Osteocyte (in vitro differentiated cells): ENCODE measurements at regions not wholly inside any gene's neighbourhood (a gene's known extent, or its start where the extent isn't known, plus 50 kb on each side); places are given as distances from the start of the nearest gene placed in this dataset.
A peak's percentile ranks its signal among the peaks of the same experiment; 100 is the strongest.
"Not testable (repeated sequence)": the region's sequence is repeated elsewhere in the genome, so short reads cannot be mapped to it uniquely, and the experiment has no call there.

ENCODE experiments used
- DNase-seq: peaks from one replicate; pipeline ENCODE4 v3.0.0; 2021; ENCODE audit warnings: mixed read lengths; ENCODE audit not compliant: unreplicated experiment; ENCODE audit errors: extremely low spot score
- H3K27ac Mint-ChIP-seq: one replicate; pipeline ENCODE4 v1.8.0; 2021; ENCODE audit warnings: mild to moderate bottlenecking, mixed read lengths; ENCODE audit not compliant: unreplicated experiment
- H3K27me3 Mint-ChIP-seq: one replicate; pipeline ENCODE4 v1.8.0; 2021; ENCODE audit warnings: mixed read lengths; ENCODE audit not compliant: unreplicated experiment
- H3K36me3 Mint-ChIP-seq: one replicate; pipeline ENCODE4 v1.8.0; 2021; ENCODE audit warnings: mixed read lengths; ENCODE audit not compliant: unreplicated experiment
- H3K4me1 Mint-ChIP-seq: one replicate; pipeline ENCODE4 v1.8.0; 2021; ENCODE audit warnings: mixed read lengths; ENCODE audit not compliant: unreplicated experiment
- H3K4me3 Mint-ChIP-seq: one replicate; pipeline ENCODE4 v1.8.0; 2021; ENCODE audit warnings: mild to moderate bottlenecking, moderate library complexity, mixed read lengths; ENCODE audit not compliant: unreplicated experiment
- H3K9me3 Mint-ChIP-seq: one replicate; pipeline ENCODE4 v1.8.0; 2021; ENCODE audit warnings: mixed read lengths; ENCODE audit not compliant: unreplicated experiment
- CTCF ChIP-seq: fragments of 200-600 bp; sonication (generic); IDR thresholded peaks from 2 replicates; pipeline ENCODE4 v1.5.0; 2021; ENCODE audit warnings: antibody characterized with exemption, mild to moderate bottlenecking, moderate library complexity

DNA sequence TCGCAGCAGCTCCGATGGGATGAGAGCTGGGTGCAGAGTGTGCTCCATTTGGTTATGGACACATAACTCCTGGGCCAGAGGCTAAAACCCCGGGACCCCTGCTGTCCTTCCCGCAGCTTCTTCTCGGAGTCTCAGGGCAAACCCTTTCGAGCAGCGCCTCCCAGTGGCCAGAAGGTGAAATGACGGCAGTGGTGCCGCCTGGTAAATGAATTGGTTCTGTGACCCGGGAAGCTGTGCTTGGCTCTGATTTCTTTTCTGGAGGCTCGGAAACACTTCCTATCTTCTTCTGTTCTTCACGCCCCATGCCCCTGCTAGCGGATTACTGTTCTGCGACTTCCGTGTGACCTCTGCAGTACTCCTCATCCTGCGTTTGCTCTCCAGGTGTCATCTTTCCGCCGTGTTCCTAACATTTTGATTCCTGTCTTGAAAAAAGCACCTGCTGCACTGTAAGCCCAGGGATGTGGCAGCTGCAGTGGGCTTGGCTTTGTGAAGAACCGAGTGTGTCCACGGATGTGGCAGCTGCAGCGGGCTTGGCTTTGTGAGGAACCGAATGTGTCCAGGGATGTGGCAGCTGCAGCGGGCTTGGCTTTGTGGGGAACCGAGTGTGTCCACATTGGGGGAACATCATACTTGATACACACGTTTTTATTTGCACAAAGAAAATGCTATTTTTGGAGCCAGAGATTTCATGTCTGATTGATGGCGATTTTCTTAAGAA is 118.0 kb upstream of the ALDH3B2 start:
- H3K9me3 Mint-ChIP-seq, DNase-seq, H3K4me1 Mint-ChIP-seq, H3K27me3 Mint-ChIP-seq, H3K27ac Mint-ChIP-seq, H3K4me3 Mint-ChIP-seq, H3K36me3 Mint-ChIP-seq: not testable (repeated sequence)
- peak; percentile 68 for TF ChIP-seq CTCF

GRCh38 chr11:67791598-67792170 is 117.3 kb upstream of the ALDH3B2 start:
- H3K4me1 Mint-ChIP-seq, H3K36me3 Mint-ChIP-seq, H3K27ac Mint-ChIP-seq, H3K27me3 Mint-ChIP-seq, H3K9me3 Mint-ChIP-seq, DNase-seq: not testable (repeated sequence)
- H3K4me3 Mint-ChIP-seq, result peak overlapping the region; percentile 45

DNA sequence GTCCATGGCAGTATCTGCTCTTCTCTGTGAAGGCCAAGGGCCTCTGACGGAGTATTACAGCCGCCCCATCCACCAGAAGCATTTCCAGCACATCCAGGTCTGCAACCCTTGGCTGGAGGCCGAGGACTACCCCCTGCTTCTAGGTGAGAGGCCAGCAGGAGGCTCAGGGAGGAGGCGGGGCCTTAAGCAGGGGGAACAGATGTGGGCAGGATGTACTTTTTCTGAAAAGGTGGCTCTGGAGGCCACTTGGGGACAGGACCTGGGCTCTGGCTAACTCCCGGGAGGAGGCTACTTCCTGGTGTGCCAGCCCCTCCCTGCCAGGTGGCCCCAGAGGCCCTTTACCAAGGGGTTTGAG is 113.9 kb upstream of the ALDH3B2 start:
- H3K4me3 Mint-ChIP-seq, H3K36me3 Mint-ChIP-seq, H3K4me1 Mint-ChIP-seq, DNase-seq, H3K9me3 Mint-ChIP-seq, H3K27me3 Mint-ChIP-seq, H3K27ac Mint-ChIP-seq: not testable (repeated sequence)

- not testable (repeated sequence) for H3K27me3 Mint-ChIP-seq, H3K9me3 Mint-ChIP-seq, H3K4me1 Mint-ChIP-seq, DNase-seq, H3K36me3 Mint-ChIP-seq, H3K4me3 Mint-ChIP-seq, H3K27ac Mint-ChIP-seq
These were observed 113.4 kb upstream of the ALDH3B2 start for GRCh38 chr11:67787681-67788340.

GRCh38 chr11:67781967-67782366 is 107.5 kb upstream of the ALDH3B2 start:
- H3K9me3 Mint-ChIP-seq, H3K4me1 Mint-ChIP-seq, H3K4me3 Mint-ChIP-seq, H3K36me3 Mint-ChIP-seq, DNase-seq, H3K27ac Mint-ChIP-seq, H3K27me3 Mint-ChIP-seq: not testable (repeated sequence)

DNA sequence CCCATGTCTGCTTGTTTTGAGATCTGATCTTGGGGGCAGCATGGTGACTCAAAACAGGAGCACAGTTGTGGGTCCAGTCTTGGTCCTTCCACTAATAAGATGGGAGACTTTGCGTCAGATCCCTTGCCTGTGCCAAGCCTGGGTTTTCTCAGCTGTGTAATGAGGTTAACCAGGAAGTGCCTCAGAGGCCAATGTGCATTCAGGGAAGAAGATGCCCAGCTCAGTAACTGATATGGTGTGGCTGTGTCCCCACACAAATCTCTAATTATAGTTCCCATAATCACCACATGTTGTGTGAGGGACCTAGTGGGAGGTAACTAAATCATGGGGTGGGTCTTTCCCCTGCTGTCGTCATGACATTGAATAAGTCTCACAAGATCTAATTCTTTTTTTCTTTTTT is 107.1 kb upstream of the ALDH3B2 start:
- not testable (repeated sequence) for H3K27me3 Mint-ChIP-seq, H3K27ac Mint-ChIP-seq, H3K36me3 Mint-ChIP-seq, H3K9me3 Mint-ChIP-seq, H3K4me1 Mint-ChIP-seq, DNase-seq, H3K4me3 Mint-ChIP-seq

DNA sequence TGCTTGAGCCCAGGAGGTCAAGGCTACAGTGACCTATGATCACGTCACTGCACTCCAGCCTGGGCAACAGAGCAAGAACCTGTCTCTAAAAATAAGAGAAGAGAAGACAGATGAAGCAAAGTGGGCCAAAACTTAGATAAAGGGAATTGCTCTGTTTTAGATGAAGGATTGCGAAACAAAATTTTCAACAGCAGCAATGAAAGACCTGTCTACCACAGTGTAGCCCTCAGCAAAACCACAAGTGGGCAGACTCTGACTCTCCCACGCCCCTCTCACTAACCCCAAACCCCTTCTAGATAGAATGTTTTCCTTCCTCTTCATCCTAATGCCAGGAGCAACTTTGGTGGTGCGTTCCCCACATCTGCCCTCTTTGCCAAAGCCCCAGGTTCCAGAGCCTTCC is 105.6 kb upstream of the ALDH3B2 start:
- no peak overlapping the region for H3K4me3 Mint-ChIP-seq
- H3K9me3 Mint-ChIP-seq, result no peaks in the 10 kb centered on the region
- no peak for DNase-seq
- no peaks in the 10 kb centered on the region for H3K36me3 Mint-ChIP-seq
- no peak overlapping the region for H3K27ac Mint-ChIP-seq
- no peak for TF ChIP-seq CTCF
- no peaks in the 10 kb centered on the region for H3K4me1 Mint-ChIP-seq
- peaks cover 15% of the 10 kb centered on the region for H3K27me3 Mint-ChIP-seq

DNA sequence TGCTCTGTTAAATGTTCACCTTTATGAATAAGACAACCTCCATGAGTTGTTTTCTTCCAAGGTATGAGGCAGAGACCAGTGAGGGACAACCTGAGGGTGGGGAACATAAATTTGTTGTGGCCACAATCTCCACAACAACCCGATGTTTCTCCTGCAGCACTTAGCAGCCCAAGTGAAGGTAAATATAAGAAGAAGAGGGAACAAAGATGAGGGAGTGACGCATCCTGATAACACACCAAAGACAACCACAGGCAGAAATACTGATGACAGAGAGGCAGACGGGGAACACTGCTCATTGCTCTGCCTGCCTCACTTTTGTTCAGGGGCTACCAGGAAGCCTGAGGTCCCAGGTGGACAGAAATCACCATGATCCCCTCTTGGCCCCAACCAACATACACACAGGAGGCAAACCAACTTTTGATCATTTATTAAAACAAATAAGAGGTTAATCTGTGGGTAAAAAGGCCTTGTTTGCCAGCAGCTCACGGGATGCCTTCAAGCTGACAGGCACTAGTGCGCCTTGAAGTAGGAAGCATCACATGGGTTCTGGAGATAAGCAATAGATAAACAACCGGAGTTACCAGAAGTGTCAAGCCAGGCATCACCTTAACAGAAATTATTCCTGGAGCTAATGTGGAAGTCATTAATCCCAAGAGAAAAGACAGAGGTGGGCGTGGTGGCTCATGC is 104.9 kb upstream of the ALDH3B2 start:
- peaks cover 22% of the 10 kb centered on the region for H3K27me3 Mint-ChIP-seq
- H3K4me1 Mint-ChIP-seq, H3K36me3 Mint-ChIP-seq, H3K9me3 Mint-ChIP-seq, DNase-seq, H3K4me3 Mint-ChIP-seq, H3K27ac Mint-ChIP-seq: not testable (repeated sequence)
